ENCODE measurements at regions not wholly inside any gene's neighbourhood (a gene's known extent, or its start where the extent isn't known, plus 50 kb on each side); places are given as distances from the start of the nearest gene placed in this dataset.

DNA sequence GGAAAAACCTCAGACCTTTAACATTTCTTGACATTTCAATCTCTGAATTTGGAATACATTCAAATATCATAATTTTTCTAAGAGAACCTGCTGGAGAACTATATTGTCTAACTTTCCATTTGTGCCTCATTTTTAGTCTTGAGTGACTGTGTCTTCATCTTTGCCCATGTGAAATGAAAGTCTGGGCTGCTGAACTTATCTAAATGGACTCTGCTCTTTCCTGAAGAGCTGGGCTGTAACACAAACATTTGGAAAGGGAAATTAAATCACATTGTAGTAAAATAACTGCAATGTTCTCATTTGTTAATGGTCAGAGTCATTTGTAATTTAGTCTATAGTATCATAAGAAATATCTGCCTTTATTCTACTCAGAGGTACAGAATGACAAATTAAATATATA, 373.1 kb downstream of the LRIG3 start:
- Histone ChIP-seq H4K20me1 (ENCODE audit: insufficient read depth, low read length) (no peaks in the 10 kb centered on the region), H2BK120ac (ENCODE audit: low read depth, low read length) (no peak overlapping the region), H3K4ac (ENCODE audit: low read depth, low read length) (no peak overlapping the region), H3K79me1 (ENCODE audit: low read depth in 1 of 2, low read length in 2 of 2) (no peaks in the 10 kb centered on the region), H3K56ac (ENCODE audit: extremely low read depth, insufficient read depth, low read length) (no peak overlapping the region), H2BK20ac (ENCODE audit: low read depth, low read length) (no peak overlapping the region), H4K8ac (ENCODE audit: low read depth in 2 of 2, low read length in 2 of 2) (no peak overlapping the region), H2AFZ (replicated peaks; ENCODE audit: low read length, poor library complexity) (no peak overlapping the region), H3K27ac (ENCODE audit: insufficient read depth, low read length) (no peak overlapping the region), H3K23ac (ENCODE audit: low read depth, low read length) (no peak overlapping the region), H3K9me1 (ENCODE audit: insufficient read depth, low read length) (no peaks in the 10 kb centered on the region), H4K5ac (ENCODE audit: low read depth, low read length) (no peak overlapping the region), H3K9me3 (ENCODE audit: control insufficient read depth, insufficient read depth, low read length) (no peaks in the 10 kb centered on the region), H2BK15ac (ENCODE audit: low read depth, low read length) (no peak overlapping the region; the same call in 2 of the 3 replicates), H4K91ac (ENCODE audit: insufficient read depth, low read depth, low read length) (no peak overlapping the region), H3K27me3 (ENCODE audit: control insufficient read depth, insufficient read depth, low read length) (no peaks in the 10 kb centered on the region), H3K18ac (ENCODE audit: low read depth, low read length) (0 out of 2 replicates have a peak overlapping the region, but pooled peaks have one; percentile 37), H3K4me1 (ENCODE audit: control insufficient read depth, insufficient read depth, low read length) (0 out of 2 replicates have a peak, but pooled peaks cover 2% of the 10 kb centered on the region), H3K14ac (replicated peaks; ENCODE audit: low read depth, low read length) (no peak overlapping the region), H3K9ac (ENCODE audit: low read depth, low read length) (no peak overlapping the region), H3K36me3 (ENCODE audit: control insufficient read depth, insufficient read depth, low read length) (no peaks in the 10 kb centered on the region), H2BK5ac (ENCODE audit: low read depth, low read length, poor library complexity, severe bottlenecking) (no peak overlapping the region), H2AK5ac (ENCODE audit: low read depth, low read length) (no peak overlapping the region), H3K4me3 (ENCODE audit: insufficient read depth, low read depth, low read length) (no peak overlapping the region), H2AK9ac (replicated peaks; ENCODE audit: low read depth, low read length, poor library complexity) (no peak overlapping the region), H3K4me2 (ENCODE audit: low read depth, low read length) (no peak overlapping the region)
- ChIA-PET POLR2A (ENCODE audit: unreplicated experiment) (no interaction called here), CTCF (no interaction called here)
- TF ChIP-seq FOS (IDR thresholded peaks at IDR 0.05; ENCODE audit: low read depth, low read length) (no peak), POLR2A (IDR thresholded peaks at IDR 0.05; ENCODE audit: low read depth, low read length) (no peak), BHLHE40 (IDR thresholded peaks at IDR 0.05; ENCODE audit: low read depth, low read length) (no peak), SMC3 (IDR thresholded peaks at IDR 0.05; ENCODE audit: low read depth, low read length) (no peak), MAFK (IDR thresholded peaks at IDR 0.05; ENCODE audit: low read depth, low read length) (no peak), CEBPB (IDR thresholded peaks at IDR 0.05; ENCODE audit: low read depth, low read length) (no peak), MXI1 (IDR thresholded peaks at IDR 0.05; ENCODE audit: borderline replicate concordance, low read depth, low read length) (no peak), RAD21 (IDR thresholded peaks at IDR 0.05; ENCODE audit: low read length) (no peak)
- TF ChIP-seq, protein P1, sequence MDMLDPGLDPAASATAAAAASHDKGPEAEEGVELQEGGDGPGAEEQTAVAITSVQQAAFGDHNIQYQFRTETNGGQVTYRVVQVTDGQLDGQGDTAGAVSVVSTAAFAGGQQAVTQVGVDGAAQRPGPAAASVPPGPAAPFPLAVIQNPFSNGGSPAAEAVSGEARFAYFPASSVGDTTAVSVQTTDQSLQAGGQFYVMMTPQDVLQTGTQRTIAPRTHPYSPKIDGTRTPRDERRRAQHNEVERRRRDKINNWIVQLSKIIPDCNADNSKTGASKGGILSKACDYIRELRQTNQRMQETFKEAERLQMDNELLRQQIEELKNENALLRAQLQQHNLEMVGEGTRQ (IDR thresholded peaks at IDR 0.05; ENCODE audit: low read depth, low read length), result no peak
- TF ChIP-seq, protein P2, sequence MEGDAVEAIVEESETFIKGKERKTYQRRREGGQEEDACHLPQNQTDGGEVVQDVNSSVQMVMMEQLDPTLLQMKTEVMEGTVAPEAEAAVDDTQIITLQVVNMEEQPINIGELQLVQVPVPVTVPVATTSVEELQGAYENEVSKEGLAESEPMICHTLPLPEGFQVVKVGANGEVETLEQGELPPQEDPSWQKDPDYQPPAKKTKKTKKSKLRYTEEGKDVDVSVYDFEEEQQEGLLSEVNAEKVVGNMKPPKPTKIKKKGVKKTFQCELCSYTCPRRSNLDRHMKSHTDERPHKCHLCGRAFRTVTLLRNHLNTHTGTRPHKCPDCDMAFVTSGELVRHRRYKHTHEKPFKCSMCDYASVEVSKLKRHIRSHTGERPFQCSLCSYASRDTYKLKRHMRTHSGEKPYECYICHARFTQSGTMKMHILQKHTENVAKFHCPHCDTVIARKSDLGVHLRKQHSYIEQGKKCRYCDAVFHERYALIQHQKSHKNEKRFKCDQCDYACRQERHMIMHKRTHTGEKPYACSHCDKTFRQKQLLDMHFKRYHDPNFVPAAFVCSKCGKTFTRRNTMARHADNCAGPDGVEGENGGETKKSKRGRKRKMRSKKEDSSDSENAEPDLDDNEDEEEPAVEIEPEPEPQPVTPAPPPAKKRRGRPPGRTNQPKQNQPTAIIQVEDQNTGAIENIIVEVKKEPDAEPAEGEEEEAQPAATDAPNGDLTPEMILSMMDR (conservative IDR thresholded peaks at IDR 0.05; ENCODE audit: low read depth, low read length), result no peak
- ATAC-seq (ENCODE audit: low read depth) (no peak), DNase-seq (no peak)
- intact Hi-C loops (cut with micrococcal nuclease), result loop anchor here (10.0 kb wide), 2 partner anchors 218 to 828 kb away; no protein-coding TSS in a partner anchor
- BruUV-seq (replicated peaks), result no TSS peak
- dilution Hi-C loops (cut with HindIII; ENCODE audit: low sequenced_read_pairs, unreplicated experiment), result no loop called here
- in situ Hi-C loops (cut with MboI; ENCODE audit: low sequenced_read_pairs), result loop anchor here (10.0 kb wide), 1 partner anchor 338 kb away; no protein-coding TSS in a partner anchor
